Panc1 (cell line): ENCODE measurements at regions not wholly inside any gene's neighbourhood (a gene's known extent, or its start where the extent isn't known, plus 50 kb on each side); places are given as distances from the start of the nearest gene placed in this dataset.

Experiments used
- ATAC-seq: fragments of 200-7000 bp; cut with Tn5 transposase; 2 replicates; pipeline ENCODE4 v1.9.1; 2020; ENCODE audit warnings: mild to moderate bottlenecking, moderate library complexity
- BruUV-seq: library from RNA; stranded (reverse); fragments of 400-500 nt; replicated peaks from 2 replicates; lab custom pipeline; 2021; lab: Mats Ljungman, UMichigan
- CTCF ChIA-PET: fragments of 300-600 bp; sonication (Branson Sonifier 250); formaldehyde crosslinking; loops from one replicate; lab custom pipeline; 2022; ENCODE audit warnings: antibody characterized with exemption; lab: Charles Lee
- POLR2A ChIA-PET: fragments of 300-600 bp; sonication (Branson Sonifier 250); formaldehyde crosslinking; loops from one replicate; lab custom pipeline; 2022; ENCODE audit warnings: antibody characterized with exemption; lab: Charles Lee
- DNase-seq: peaks from one replicate; pipeline ENCODE4 v3.0.0-alpha.2; 2010; ENCODE audit warnings: low read depth, low spot score
- H3K27ac ChIP-seq: 2 replicates; pipeline ENCODE4 v1.5.1; 2011; ENCODE audit warnings: mild to moderate bottlenecking, low read length, inconsistent platforms
- H3K27me3 ChIP-seq: fragments of 200-500 bp; sonication (Bioruptor generic); 2 replicates; pipeline ENCODE4 v1.6.0; 2014; ENCODE audit warnings: low read length, inconsistent platforms; ENCODE audit not compliant: control insufficient read depth, insufficient read depth
- H3K36me3 ChIP-seq: fragments of 200-500 bp; sonication (Bioruptor generic); 2 replicates; pipeline ENCODE4 v1.5.1; 2014; ENCODE audit warnings: inconsistent platforms, mild to moderate bottlenecking, low read length, moderate library complexity; ENCODE audit not compliant: control insufficient read depth, insufficient read depth
- H3K4me1 ChIP-seq: 2 replicates; pipeline ENCODE4 v1.5.1; 2011; ENCODE audit warnings: inconsistent platforms, mild to moderate bottlenecking, low read length, moderate library complexity; ENCODE audit not compliant: control insufficient read depth, insufficient read depth
- H3K4me3 ChIP-seq, 2 experiments: 2 replicates each; pipeline ENCODE4 v1.5.1; 2011 to 2012; ENCODE audit warnings: low read depth in 2 of 2, low read length in 2 of 2, mild to moderate bottlenecking in 2 of 2, inconsistent platforms in 1 of 2, moderate library complexity in 1 of 2
- H3K9me3 ChIP-seq: fragments of 200-500 bp; sonication (Bioruptor generic); 2 replicates; pipeline ENCODE4 v1.5.1; 2014; ENCODE audit warnings: low read depth, mild to moderate bottlenecking, inconsistent platforms, low read length, moderate library complexity; ENCODE audit not compliant: control insufficient read depth, insufficient read depth
- CTCF ChIP-seq: fragments of 450-650 bp; IDR thresholded peaks from 2 replicates; pipeline ENCODE4 v1.5.1; 2017; ENCODE audit warnings: mild to moderate bottlenecking
- POLR2AphosphoS5 ChIP-seq: IDR thresholded peaks from 2 replicates; pipeline ENCODE4 v1.6.1; 2012; ENCODE audit warnings: mild to moderate bottlenecking, low read depth, low read length, moderate library complexity
- REST ChIP-seq, 2 experiments: IDR thresholded peaks; 2 replicates each; pipeline ENCODE4 v1.6.1; 2011 to 2012; ENCODE audit warnings: low read depth in 2 of 2, control low read depth in 1 of 2, low read length in 1 of 2, mild to moderate bottlenecking in 1 of 2, moderate library complexity in 1 of 2; ENCODE audit not compliant: insufficient read depth in 1 of 2
- SIN3A ChIP-seq: IDR thresholded peaks from 2 replicates; pipeline ENCODE4 v1.6.1; 2012; ENCODE audit warnings: low read depth, mild to moderate bottlenecking, low read length, moderate library complexity, borderline replicate concordance; ENCODE audit not compliant: insufficient read depth
- TCF7L2 ChIP-seq: IDR thresholded peaks from 2 replicates; pipeline ENCODE4 v1.6.1; 2011; ENCODE audit warnings: mild to moderate bottlenecking, low read depth, low read length, inconsistent platforms
- in situ Hi-C: cut with HindIII; loops from 2 replicates; pipeline ENCODE4 v1.10.0; 2016; ENCODE audit warnings: low sequenced_read_pairs, low pct_unique_long_range_greater_than_20kb
- intact Hi-C: fragments of 100-400 bp; cut with micrococcal nuclease; formaldehyde crosslinking; loops from one replicate; pipeline ENCODE4 v1.10.0; 2022; ENCODE audit not compliant: unreplicated experiment

- H3K36me3 ChIP-seq: no peaks in the 10 kb centered on the region
- no peak overlapping the region for H3K4me3 ChIP-seq
- CTCF ChIA-PET: no interaction called here
- in situ Hi-C loops: no loop called here
- intact Hi-C loops: no loop called here
- DNase-seq (no peak), ATAC-seq (peak; percentile 83)
- no peak for TF ChIP-seq SIN3A
- TF ChIP-seq POLR2AphosphoS5: no peak
- no peak for TF ChIP-seq TCF7L2
- no peak for TF ChIP-seq REST (IDR thresholded peaks at IDR 0.05; ENCODE audit: insufficient read depth in 1 of 2, low read depth in 2 of 2, low read length in 1 of 2)
- no peak for TF ChIP-seq CTCF
- no peaks in the 10 kb centered on the region for H3K27me3 ChIP-seq
- 0 out of 2 replicates have a peak overlapping the region, but pooled peaks have one; percentile 9 for H3K27ac ChIP-seq
- H3K4me1 ChIP-seq: peaks cover 7% of the 10 kb centered on the region; the same call in 1 of the 2 replicates
- no peaks in the 10 kb centered on the region for H3K9me3 ChIP-seq
- BruUV-seq: no TSS peak
- POLR2A ChIA-PET: no interaction called here
Observed at GRCh38 chr13:50589139-50589538, 254.4 kb downstream of the DLEU7 start.

GRCh38 chr13:50589651-50590054 is 253.8 kb downstream of the DLEU7 start:
- ChIA-PET POLR2A (interaction anchor here (0.5 kb wide), 1 partner anchor 682 kb away, joined by 5 read pairs; no protein-coding TSS in a partner anchor), CTCF (no interaction called here)
- Histone ChIP-seq H3K9me3 (no peaks in the 10 kb centered on the region), H3K4me1 (peaks cover 7% of the 10 kb centered on the region), H3K27ac (peak overlapping the region; percentile 9; the same call in 1 of the 2 replicates), H3K36me3 (no peaks in the 10 kb centered on the region), H3K27me3 (no peaks in the 10 kb centered on the region), H3K4me3 (no peak overlapping the region)
- no peak for DNase-seq
- in situ Hi-C loops: no loop called here
- no peak for TF ChIP-seq SIN3A
- no TSS peak for BruUV-seq
- intact Hi-C loops: no loop called here
- ATAC-seq: peak; percentile 85

DNA sequence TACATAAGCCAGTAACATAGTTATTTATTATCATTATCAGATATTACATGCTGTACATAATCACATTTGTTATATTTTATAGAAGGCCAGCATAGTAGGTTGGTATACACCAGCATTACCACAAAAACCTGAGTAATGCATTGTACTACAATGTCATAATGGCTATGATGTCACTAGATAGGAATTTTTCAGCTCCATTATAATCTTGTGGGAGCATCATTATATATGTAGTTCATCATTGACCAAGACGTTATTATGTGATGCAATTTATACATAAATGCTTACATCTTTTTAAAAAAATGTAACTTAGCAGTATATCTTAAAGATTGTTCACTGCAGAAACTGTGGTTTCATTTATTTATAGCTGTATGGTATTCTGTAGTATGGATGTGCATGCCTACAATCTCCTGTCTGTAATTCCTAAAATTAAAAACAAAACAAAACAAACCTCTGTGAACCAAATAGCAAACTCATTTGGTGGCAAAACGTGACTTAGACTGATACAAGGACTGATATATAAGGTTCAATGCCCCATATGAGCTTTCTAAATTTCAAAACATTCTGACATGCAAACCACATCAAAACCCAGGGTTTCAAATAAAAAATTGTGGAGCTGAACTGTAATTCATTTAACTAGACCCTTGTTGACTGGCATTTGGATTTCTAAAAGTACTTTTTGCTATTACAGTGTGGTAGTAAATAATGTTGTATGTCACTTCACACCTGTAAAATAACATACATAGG is 250.9 kb downstream of the DLEU7 start:
- peaks cover 7% of the 10 kb centered on the region for H3K4me1 ChIP-seq
- DNase-seq (peak; percentile 17), ATAC-seq (no peak)
- no peaks in the 10 kb centered on the region for H3K27me3 ChIP-seq
- no peaks in the 10 kb centered on the region for H3K9me3 ChIP-seq
- in situ Hi-C loops (no loop called here), intact Hi-C loops (no loop called here)
- ChIA-PET POLR2A (no interaction called here), CTCF (no interaction called here)
- TF ChIP-seq POLR2AphosphoS5 (no peak), TCF7L2 (no peak), SIN3A (no peak), REST (IDR thresholded peaks at IDR 0.05; ENCODE audit: insufficient read depth in 1 of 2, low read depth in 2 of 2, low read length in 1 of 2) (no peak), CTCF (no peak)
- H3K27ac ChIP-seq: no peak overlapping the region
- no peaks in the 10 kb centered on the region for H3K36me3 ChIP-seq
- no peak overlapping the region for H3K4me3 ChIP-seq
- BruUV-seq: no TSS peak
